ENCODE measurements at regions not wholly inside any gene's neighbourhood (a gene's known extent, or its start where the extent isn't known, plus 50 kb on each side); places are given as distances from the start of the nearest gene placed in this dataset.

- Histone ChIP-seq H3K9me2 (replicated peaks; ENCODE audit: insufficient read depth, low read length) (no peaks in the 10 kb centered on the region), H3K4me3 (ENCODE audit: low read length) (no peak overlapping the region), H4K20me1 (ENCODE audit: insufficient read depth, low read length) (no peaks in the 10 kb centered on the region), H3K27me3 (replicated peaks; ENCODE audit: insufficient read depth, low read length) (no peaks in the 10 kb centered on the region), H2AFZ (ENCODE audit: low read length) (no peak overlapping the region), H3K9ac (ENCODE audit: low read length) (no peak overlapping the region), H3F3A (ENCODE audit: insufficient read depth, low read length) (no peaks in the 10 kb centered on the region), H3K9me3 (replicated peaks; ENCODE audit: insufficient read depth, low read length) (no peaks in the 10 kb centered on the region), H3K79me2 (ENCODE audit: low read length) (no peaks in the 10 kb centered on the region), H3K4me2 (ENCODE audit: low read depth, low read length) (no peak overlapping the region), H3K36me3 (replicated peaks; ENCODE audit: insufficient read depth, low read length) (no peaks in the 10 kb centered on the region), H3K27ac (ENCODE audit: low read length) (no peak overlapping the region), H3K4me1 (ENCODE audit: low read length) (no peaks in the 10 kb centered on the region)
- TF ChIP-seq CTCF (IDR thresholded peaks at IDR 0.05; ENCODE audit: low read length) (no peak), EZH2phosphoT487 (IDR thresholded peaks at IDR 0.05; ENCODE audit: low read length) (no peak), EZH2 (optimal IDR thresholded peaks at IDR 0.05; ENCODE audit: low read depth, low read length) (no peak)
- DNase-seq = no peak
Observed at GRCh38 chr9:115945009-115945431, 208.6 kb upstream of the PAPPA start.

GRCh38 chr9:115946530-115946929, 207.1 kb upstream of the PAPPA start:
- H3K9ac ChIP-seq (ENCODE audit: low read length) = no peak overlapping the region
- TF ChIP-seq EZH2phosphoT487 (IDR thresholded peaks at IDR 0.05; ENCODE audit: low read length) (no peak), EZH2 (optimal IDR thresholded peaks at IDR 0.05; ENCODE audit: low read depth, low read length) (no peak), CTCF (IDR thresholded peaks at IDR 0.05; ENCODE audit: low read length) (no peak)
- H2AFZ ChIP-seq (ENCODE audit: low read length) = no peak overlapping the region
- no peak overlapping the region for H3K4me2 ChIP-seq (ENCODE audit: low read depth, low read length)
- no peaks in the 10 kb centered on the region for H4K20me1 ChIP-seq (ENCODE audit: insufficient read depth, low read length)
- no peak overlapping the region for H3K4me3 ChIP-seq (ENCODE audit: low read length)
- H3K27me3 ChIP-seq (replicated peaks; ENCODE audit: insufficient read depth, low read length) = no peaks in the 10 kb centered on the region
- no peaks in the 10 kb centered on the region for H3K9me3 ChIP-seq (replicated peaks; ENCODE audit: insufficient read depth, low read length)
- no peak overlapping the region for H3K27ac ChIP-seq (ENCODE audit: low read length)
- no peaks in the 10 kb centered on the region for H3F3A ChIP-seq (ENCODE audit: insufficient read depth, low read length)
- no peaks in the 10 kb centered on the region for H3K36me3 ChIP-seq (replicated peaks; ENCODE audit: insufficient read depth, low read length)
- no peaks in the 10 kb centered on the region for H3K9me2 ChIP-seq (replicated peaks; ENCODE audit: insufficient read depth, low read length)
- no peak for DNase-seq
- H3K79me2 ChIP-seq (ENCODE audit: low read length) = no peaks in the 10 kb centered on the region
- no peaks in the 10 kb centered on the region for H3K4me1 ChIP-seq (ENCODE audit: low read length)

GRCh38 chr9:115951977-115952376, 201.6 kb upstream of the PAPPA start:
- Histone ChIP-seq H3K27me3 (replicated peaks; ENCODE audit: insufficient read depth, low read length) (no peaks in the 10 kb centered on the region), H4K20me1 (ENCODE audit: insufficient read depth, low read length) (no peaks in the 10 kb centered on the region), H3K27ac (ENCODE audit: low read length) (no peak overlapping the region), H3F3A (ENCODE audit: insufficient read depth, low read length) (no peaks in the 10 kb centered on the region), H3K4me1 (ENCODE audit: low read length) (no peaks in the 10 kb centered on the region), H3K36me3 (replicated peaks; ENCODE audit: insufficient read depth, low read length) (no peaks in the 10 kb centered on the region), H2AFZ (ENCODE audit: low read length) (no peak overlapping the region), H3K4me3 (ENCODE audit: low read length) (no peak overlapping the region), H3K9me3 (replicated peaks; ENCODE audit: insufficient read depth, low read length) (no peaks in the 10 kb centered on the region), H3K9ac (ENCODE audit: low read length) (no peak overlapping the region), H3K4me2 (ENCODE audit: low read depth, low read length) (no peak overlapping the region), H3K9me2 (replicated peaks; ENCODE audit: insufficient read depth, low read length) (no peaks in the 10 kb centered on the region), H3K79me2 (ENCODE audit: low read length) (no peaks in the 10 kb centered on the region)
- TF ChIP-seq EZH2 (optimal IDR thresholded peaks at IDR 0.05; ENCODE audit: low read depth, low read length) (no peak), EZH2phosphoT487 (IDR thresholded peaks at IDR 0.05; ENCODE audit: low read length) (no peak), CTCF (IDR thresholded peaks at IDR 0.05; ENCODE audit: low read length) (no peak)
- DNase-seq = no peak
